KMS-11 (cell line): ENCODE measurements at regions not wholly inside any gene's neighbourhood (a gene's known extent, or its start where the extent isn't known, plus 50 kb on each side); places are given as distances from the start of the nearest gene placed in this dataset.

Experiments
- H2AFZ ChIP-seq: fragments of 200-600 bp; sonication (generic); 2 replicates; pipeline ENCODE4 v1.6.1; 2016; ENCODE audit warnings: antibody characterized with exemption, mixed run types, low read depth
- H3K27ac ChIP-seq: fragments of 200-600 bp; sonication (generic); 2 replicates; pipeline ENCODE4 v1.6.1; 2016; ENCODE audit warnings: mild to moderate bottlenecking, mixed run types
- H3K27me3 ChIP-seq: fragments of 200-600 bp; sonication (generic); 2 replicates; pipeline ENCODE4 v1.6.1; 2017; ENCODE audit warnings: mild to moderate bottlenecking, low read depth, mixed run types, moderate library complexity; ENCODE audit not compliant: insufficient read depth
- H3K36me3 ChIP-seq: fragments of 200-600 bp; sonication (generic); 2 replicates; pipeline ENCODE4 v1.6.1; 2017; ENCODE audit warnings: mild to moderate bottlenecking, mixed run types; ENCODE audit not compliant: insufficient read depth
- H3K4me1 ChIP-seq: fragments of 200-600 bp; sonication (generic); 2 replicates; pipeline ENCODE4 v1.6.1; 2016; ENCODE audit warnings: mild to moderate bottlenecking, low read depth, mixed run types; ENCODE audit not compliant: poor library complexity, severe bottlenecking
- H3K4me2 ChIP-seq: fragments of 200-600 bp; sonication (generic); 2 replicates; pipeline ENCODE4 v1.7.0; 2016; ENCODE audit warnings: mild to moderate bottlenecking, mixed run types
- H3K4me3 ChIP-seq: fragments of 200-600 bp; sonication (generic); IDR thresholded peaks from 2 replicates; pipeline ENCODE4 v1.6.1; 2017; ENCODE audit warnings: low read depth, low read length, mixed read lengths; ENCODE audit not compliant: insufficient read depth
- H3K79me2 ChIP-seq: fragments of 200-600 bp; sonication (generic); 2 replicates; pipeline ENCODE4 v1.6.1; 2016; ENCODE audit warnings: low read depth, mixed run types; ENCODE audit not compliant: insufficient read depth
- H3K9ac ChIP-seq: fragments of 200-600 bp; sonication (generic); 2 replicates; pipeline ENCODE4 v1.6.1; 2016; ENCODE audit warnings: mild to moderate bottlenecking, mixed run types
- H4K20me1 ChIP-seq: fragments of 200-600 bp; sonication (generic); 2 replicates; pipeline ENCODE4 v1.6.1; 2016; ENCODE audit warnings: mild to moderate bottlenecking, mixed run types; ENCODE audit not compliant: insufficient read depth
- CTCF ChIP-seq: fragments of 200-600 bp; sonication (generic); conservative IDR thresholded peaks from 2 replicates; pipeline ENCODE4 v1.6.1; 2017; ENCODE audit warnings: low read depth, mild to moderate bottlenecking, antibody characterized with exemption, low read length, moderate library complexity, mixed read lengths

DNA sequence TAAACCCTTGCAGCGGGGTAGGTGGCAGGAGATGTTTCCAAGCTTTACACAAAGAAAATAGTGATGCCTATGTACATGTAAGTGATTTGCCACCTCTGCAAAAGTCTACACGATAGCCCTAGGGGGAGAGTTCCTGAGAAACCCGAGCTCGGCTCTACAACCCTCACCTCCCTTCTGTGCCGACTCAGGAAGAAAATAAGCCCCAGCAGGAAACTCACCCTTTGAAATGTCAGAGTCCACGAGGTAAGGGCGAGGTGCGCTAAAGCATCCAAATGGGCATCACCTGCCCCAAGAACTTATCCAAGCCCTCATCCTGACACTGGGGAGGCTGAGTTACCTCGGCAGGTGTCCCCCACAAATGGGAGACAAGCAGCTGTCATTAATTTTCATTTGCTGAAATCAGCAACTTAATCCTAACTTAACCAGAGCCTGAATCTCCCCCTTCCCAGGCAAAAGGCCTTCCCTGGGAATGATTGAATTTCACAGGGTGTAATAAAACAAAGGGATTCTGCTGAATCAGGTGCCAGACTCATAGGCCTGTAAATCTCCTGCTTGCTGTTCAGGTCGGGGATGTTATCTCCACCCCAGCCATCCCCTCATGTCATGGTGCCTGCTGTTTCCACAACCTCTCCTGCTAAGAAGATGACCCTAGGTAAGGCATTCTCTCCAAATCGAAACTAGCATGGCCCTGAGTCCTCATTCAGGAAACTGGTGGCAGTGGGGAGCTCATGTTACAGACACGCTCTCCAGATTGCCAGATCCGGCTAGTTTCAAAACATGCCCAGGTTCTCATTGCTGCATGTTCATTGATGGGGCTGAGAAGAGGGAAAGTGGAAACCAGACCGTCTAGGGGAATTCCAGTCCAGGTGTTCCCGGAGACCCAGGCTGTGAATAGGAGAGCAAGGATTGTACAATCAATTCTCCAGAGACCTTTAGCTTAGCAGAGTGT lies 105.3 kb upstream of the KIRREL3 start:
- no peak overlapping the region for H2AFZ ChIP-seq
- no peaks in the 10 kb centered on the region for H3K36me3 ChIP-seq
- H3K4me2 ChIP-seq, result no peak overlapping the region
- H3K4me3 ChIP-seq, result no peak overlapping the region
- H3K27me3 ChIP-seq, result no peaks in the 10 kb centered on the region
- H3K9ac ChIP-seq, result no peak overlapping the region
- H3K4me1 ChIP-seq, result no peaks in the 10 kb centered on the region
- no peaks in the 10 kb centered on the region for H3K79me2 ChIP-seq
- no peaks in the 10 kb centered on the region for H4K20me1 ChIP-seq
- H3K27ac ChIP-seq, result no peak overlapping the region
- no peak for TF ChIP-seq CTCF

- H4K20me1 ChIP-seq, result no peaks in the 10 kb centered on the region
- H3K9ac ChIP-seq, result no peak overlapping the region
- H3K27ac ChIP-seq, result no peak overlapping the region
- H3K4me1 ChIP-seq, result no peaks in the 10 kb centered on the region
- H3K36me3 ChIP-seq, result no peaks in the 10 kb centered on the region
- no peak overlapping the region for H3K4me2 ChIP-seq
- no peak for TF ChIP-seq CTCF
- no peaks in the 10 kb centered on the region for H3K79me2 ChIP-seq
- no peak overlapping the region for H2AFZ ChIP-seq
- no peaks in the 10 kb centered on the region for H3K27me3 ChIP-seq
- H3K4me3 ChIP-seq, result no peak overlapping the region
Observed at GRCh38 chr11:127103586-127104388, 103.2 kb upstream of the KIRREL3 start.

GRCh38 chr11:127098684-127099083 lies 98.1 kb upstream of the KIRREL3 start:
- Histone ChIP-seq H2AFZ (no peak overlapping the region), H3K9ac (no peak overlapping the region), H3K4me2 (no peak overlapping the region), H3K27me3 (no peaks in the 10 kb centered on the region), H3K36me3 (no peaks in the 10 kb centered on the region), H3K79me2 (no peaks in the 10 kb centered on the region), H4K20me1 (no peaks in the 10 kb centered on the region), H3K27ac (no peak overlapping the region), H3K4me1 (no peaks in the 10 kb centered on the region), H3K4me3 (no peak overlapping the region)
- TF ChIP-seq CTCF, result no peak

- no peak overlapping the region for H2AFZ ChIP-seq
- H3K4me3 ChIP-seq, result no peak overlapping the region
- H3K4me1 ChIP-seq, result peaks cover under 1% of the 10 kb centered on the region
- no peak for TF ChIP-seq CTCF
- H3K4me2 ChIP-seq, result no peak overlapping the region
- no peak overlapping the region for H3K27ac ChIP-seq
- no peaks in the 10 kb centered on the region for H4K20me1 ChIP-seq
- no peak overlapping the region for H3K9ac ChIP-seq
- H3K27me3 ChIP-seq, result no peaks in the 10 kb centered on the region
- no peaks in the 10 kb centered on the region for H3K79me2 ChIP-seq
- no peaks in the 10 kb centered on the region for H3K36me3 ChIP-seq
Observed at GRCh38 chr11:127080735-127081134, 80.2 kb upstream of the KIRREL3 start.
